ENCODE measurements at regions not wholly inside any gene's neighbourhood (a gene's known extent, or its start where the extent isn't known, plus 50 kb on each side); places are given as distances from the start of the nearest gene placed in this dataset.

GRCh38 chr4:64489628-64490027 lies 80.4 kb upstream of the TECRL start:
- FAIRE-seq (no peak), DNase-seq (ENCODE audit: low spot score) (no peak)

GRCh38 chr4:64479338-64479737 lies 70.1 kb upstream of the TECRL start:
- no peak for DNase-seq (ENCODE audit: low spot score)

GRCh38 chr4:64477127-64477526 lies 67.9 kb upstream of the TECRL start:
- DNase-seq (ENCODE audit: low spot score) (no peak), FAIRE-seq (no peak)

More at GRCh38 chr4:64479338-64479737, 70.1 kb upstream of the TECRL start:
- no peak for FAIRE-seq

- FAIRE-seq (no peak), DNase-seq (ENCODE audit: low spot score) (no peak)
Measured at GRCh38 chr4:64465263-64465662, 56.0 kb upstream of the TECRL start.

GRCh38 chr4:64464581-64464980 lies 55.3 kb upstream of the TECRL start:
- FAIRE-seq = no peak
- DNase-seq (ENCODE audit: low spot score) = no peak

Measured in urothelium cell line (cell line).